ENCODE measurements at regions not wholly inside any gene's neighbourhood (a gene's known extent, or its start where the extent isn't known, plus 50 kb on each side); places are given as distances from the start of the nearest gene placed in this dataset.
A peak's percentile ranks its signal among the peaks of the same experiment; 100 is the strongest.

- no peak overlapping the region for H3K27ac ChIP-seq
- TF ChIP-seq CTCF (IDR thresholded peaks at IDR 0.05): no peak
- TF ChIP-seq ZFX (IDR thresholded peaks at IDR 0.05; ENCODE audit: borderline replicate concordance): no peak
Measured at GRCh38 chr6:99819853-99820252, 174.2 kb downstream of the MCHR2 start.

GRCh38 chr6:99821164-99821563, 172.9 kb downstream of the MCHR2 start:
- no peak overlapping the region for H3K27ac ChIP-seq
- TF ChIP-seq ZFX (IDR thresholded peaks at IDR 0.05; ENCODE audit: borderline replicate concordance): no peak
- TF ChIP-seq CTCF (IDR thresholded peaks at IDR 0.05): no peak

GRCh38 chr6:99822741-99823512, 171.1 kb downstream of the MCHR2 start:
- TF ChIP-seq ZFX (IDR thresholded peaks at IDR 0.05; ENCODE audit: borderline replicate concordance): no peak
- peak; percentile 85 for TF ChIP-seq CTCF (IDR thresholded peaks at IDR 0.05)

GRCh38 chr6:99823513-99824235, 170.3 kb downstream of the MCHR2 start:
- peak overlapping the region; percentile 48 for H3K27ac ChIP-seq

More at GRCh38 chr6:99822741-99823512, 171.1 kb downstream of the MCHR2 start:
- H3K27ac ChIP-seq: peak overlapping the region; percentile 48

GRCh38 chr6:99833034-99833433, 161.0 kb downstream of the MCHR2 start:
- no peak overlapping the region for H3K27ac ChIP-seq
- no peak for TF ChIP-seq CTCF (IDR thresholded peaks at IDR 0.05)
- no peak for TF ChIP-seq ZFX (IDR thresholded peaks at IDR 0.05; ENCODE audit: borderline replicate concordance)

- TF ChIP-seq CTCF (IDR thresholded peaks at IDR 0.05) (no peak), ZFX (IDR thresholded peaks at IDR 0.05; ENCODE audit: borderline replicate concordance) (no peak)
- H3K27ac ChIP-seq: no peak overlapping the region
Measured at GRCh38 chr6:99836471-99836870, 157.6 kb downstream of the MCHR2 start.

GRCh38 chr6:99838607-99839006, 155.4 kb downstream of the MCHR2 start:
- no peak for TF ChIP-seq ZFX (IDR thresholded peaks at IDR 0.05; ENCODE audit: borderline replicate concordance)
- no peak for TF ChIP-seq CTCF (IDR thresholded peaks at IDR 0.05)
- no peak overlapping the region for H3K27ac ChIP-seq

Measured in 22Rv1 (cell line).